K562 (cell line): ENCODE measurements at regions not wholly inside any gene's neighbourhood (a gene's known extent, or its start where the extent isn't known, plus 50 kb on each side); places are given as distances from the start of the nearest gene placed in this dataset.

Experiments used
- ATAC-seq: fragments of 200-7000 bp; cut with Tn5 transposase; 3 replicates; pipeline ENCODE4 v1.9.1; 2020; ENCODE audit warnings: moderate library complexity
- BruUV-seq: library from RNA; stranded (reverse); fragments of 400-500 nt; replicated peaks from 2 replicates; lab custom pipeline; 2021; lab: Mats Ljungman, UMichigan
- CTCF ChIA-PET: fragments of 300-600 bp; formaldehyde crosslinking; extraction: SDS; loops from one replicate; lab custom pipeline; 2021; ENCODE audit warnings: low intra/inter-chr PET ratio; lab: Yijun Ruan, JAX
- POLR2A ChIA-PET: fragments of 300-600, 350-650 bp; sonication (Branson Sonifier 250); formaldehyde crosslinking; extraction: SDS; loops from one replicate; lab custom pipeline; 2021; ENCODE audit warnings: antibody characterized with exemption, inconsistent platforms; lab: Yijun Ruan, JAX
- DNase-seq, 4 experiments: peaks; one replicate each; pipeline versions ENCODE4 v3.0.0 to v3.0.0-alpha.2; 2011 to 2018; ENCODE audit warnings: low spot score in 3 of 4, mixed read lengths in 3 of 4; ENCODE audit errors: extremely low read depth in 1 of 4
- FAIRE-seq: peaks from 2 replicates; lab custom pipeline; 2011; peaks lifted over from hg19 to GRCh38; lab: Jason Lieb, UNC
- H2AFZ ChIP-seq: 2 replicates; pipeline ENCODE4 v1.6.0; 2011; ENCODE audit warnings: low read depth, low read length, control low read depth, inconsistent platforms
- H3K27ac ChIP-seq: fragments of 200-600 bp; 3 replicates; pipeline ENCODE4 v1.8.0; 2011; ENCODE audit warnings: low read depth, mild to moderate bottlenecking, control low read depth, inconsistent platforms, low read length, moderate library complexity, mixed read lengths; ENCODE audit errors: extremely low read depth
- H3K27me3 ChIP-seq, 2 experiments: fragments of 300-600 bp in 1 of 2; 2 replicates in 1 of 2; 3 replicates in 1 of 2; pipeline versions ENCODE4 v1.6.0 to v1.8.0; 2011; ENCODE audit warnings: inconsistent platforms in 2 of 2, low read length in 2 of 2, mild to moderate bottlenecking in 1 of 2, mixed read lengths in 1 of 2, moderate library complexity in 1 of 2; ENCODE audit not compliant: control insufficient read depth in 2 of 2, insufficient read depth in 2 of 2
- H3K36me3 ChIP-seq: fragments of 300-600 bp; 3 replicates; pipeline ENCODE4 v1.8.0; 2011; ENCODE audit warnings: mild to moderate bottlenecking, low read length, inconsistent platforms; ENCODE audit not compliant: control insufficient read depth, insufficient read depth
- H3K4me1 ChIP-seq, 2 experiments: fragments of 200-600 bp in 1 of 2; replicated peaks in 1 of 2; 2 replicates in 1 of 2; 3 replicates in 1 of 2; pipeline versions ENCODE4 v1.5.1 to v1.8.0; 2011; ENCODE audit warnings: inconsistent platforms in 2 of 2, low read length in 2 of 2, mild to moderate bottlenecking in 1 of 2, mixed read lengths in 1 of 2, moderate library complexity in 1 of 2; ENCODE audit not compliant: control insufficient read depth in 2 of 2, insufficient read depth in 2 of 2
- H3K4me2 ChIP-seq: 2 replicates; pipeline ENCODE4 v1.6.1; 2011; ENCODE audit warnings: low read length, control low read depth, inconsistent platforms, mixed read lengths; ENCODE audit not compliant: insufficient read depth
- H3K4me3 ChIP-seq: fragments of 200-600 bp; sonication (generic), shearing (Covaris generic); 2 replicates; pipeline ENCODE4 v1.5.1; 2016; ENCODE audit warnings: control low read depth, inconsistent platforms
- H3K79me2 ChIP-seq: fragments of 200-600 bp; 3 replicates; pipeline ENCODE4 v1.8.0; 2011; ENCODE audit warnings: low read length, inconsistent platforms; ENCODE audit not compliant: control insufficient read depth, insufficient read depth
- H3K9ac ChIP-seq, 2 experiments: 2 replicates each; pipeline versions ENCODE4 v1.6.0 to v1.6.1; 2011; ENCODE audit warnings: low read depth in 2 of 2, low read length in 2 of 2, control low read depth in 1 of 2, inconsistent platforms in 1 of 2, mild to moderate bottlenecking in 1 of 2, mixed read lengths in 1 of 2; ENCODE audit not compliant: insufficient read depth in 1 of 2
- H3K9me1 ChIP-seq: one replicate; pipeline ENCODE4 v1.6.0; 2011; ENCODE audit warnings: inconsistent platforms, mild to moderate bottlenecking, low read length, moderate library complexity; ENCODE audit not compliant: control insufficient read depth, insufficient read depth
- H3K9me3 ChIP-seq: replicated peaks from 2 replicates; pipeline ENCODE4 v1.5.1; 2011; ENCODE audit warnings: low read depth, low read length, inconsistent platforms; ENCODE audit not compliant: control insufficient read depth, insufficient read depth
- H4K20me1 ChIP-seq: replicated peaks from 2 replicates; pipeline ENCODE4 v1.6.1; 2011; ENCODE audit warnings: low read length, inconsistent platforms, mixed read lengths; ENCODE audit not compliant: control insufficient read depth, insufficient read depth
- KDM5B ChIP-seq: fragments of 200-600 bp; sonication (generic); IDR thresholded peaks from 2 replicates; pipeline ENCODE4 v1.6.1; 2012; ENCODE audit warnings: low read depth, mild to moderate bottlenecking, moderate library complexity, low read length, control low read depth, inconsistent platforms; ENCODE audit not compliant: insufficient replicate concordance
- LEF1 ChIP-seq: fragments of 450-650 bp; IDR thresholded peaks from 2 replicates; pipeline ENCODE4 v1.6.1; 2016; ENCODE audit warnings: mild to moderate bottlenecking
- MCM3 ChIP-seq: fragments of 450-650 bp; IDR thresholded peaks from 2 replicates; pipeline ENCODE4 v1.6.1; 2016
- PTBP1 ChIP-seq: fragments of 200-400 bp; formaldehyde crosslinking; IDR thresholded peaks from 2 replicates; pipeline ENCODE4 v1.6.1; 2017; ENCODE audit warnings: low read depth, low read length
- ZFP91 ChIP-seq: sonication (generic); formaldehyde crosslinking; IDR thresholded peaks from 2 replicates; pipeline ENCODE4 v1.8.0; 2022; ENCODE audit warnings: mild to moderate bottlenecking, missing genetic modification reagents
- ZNF133 ChIP-seq: fragments of 250-450 bp; sonication (Bioruptor Pico); IDR thresholded peaks from 2 replicates; pipeline ENCODE4 v1.4.0; 2020; ENCODE audit warnings: mild to moderate bottlenecking
- ZNF146 ChIP-seq: IDR thresholded peaks from one replicate; pipeline ENCODE4 v1.6.1; 2018; ENCODE audit warnings: missing compliant biosample characterization; ENCODE audit not compliant: unreplicated experiment
- ZNF551 ChIP-seq: fragments of 250-450 bp; sonication (Bioruptor Pico); IDR thresholded peaks from 2 replicates; pipeline ENCODE4 v1.5.0; 2021; ENCODE audit warnings: mild to moderate bottlenecking, moderate library complexity
- WGBS: fragments of 100-300 bp; shearing (Covaris generic); methylation state at CpG from one replicate; pipeline ENCODE4 v1.1.6; 2016; ENCODE audit warnings: low coverage, mixed read lengths; ENCODE audit not compliant: insufficient coverage; ENCODE audit errors: missing lambda C conversion rate; 5-methylcytosine and 5-hydroxymethylcytosine counted together
- in situ Hi-C: fragments of 300-500 bp; cut with MboI; formaldehyde crosslinking; loops from 4 replicates; pipeline ENCODE4 v1.15.0; 2018; ENCODE audit warnings: inconsistent platforms, mixed read lengths
- intact Hi-C: fragments of 100-400 bp; cut with micrococcal nuclease; formaldehyde crosslinking; loops from 2 replicates; pipeline ENCODE4 v1.14.2; 2022
- TF ChIP-seq, protein P1 (sequence below): fragments of 250-450 bp; sonication (Bioruptor Pico); IDR thresholded peaks from 2 replicates; pipeline ENCODE4 v1.5.0; 2021; ENCODE audit warnings: mild to moderate bottlenecking, moderate library complexity
- TF ChIP-seq, protein P2 (sequence below): fragments of 450-650 bp; formaldehyde crosslinking; IDR thresholded peaks from 2 replicates; pipeline ENCODE4 v1.4.0; 2020; ENCODE audit warnings: mild to moderate bottlenecking, mixed read lengths

DNA sequence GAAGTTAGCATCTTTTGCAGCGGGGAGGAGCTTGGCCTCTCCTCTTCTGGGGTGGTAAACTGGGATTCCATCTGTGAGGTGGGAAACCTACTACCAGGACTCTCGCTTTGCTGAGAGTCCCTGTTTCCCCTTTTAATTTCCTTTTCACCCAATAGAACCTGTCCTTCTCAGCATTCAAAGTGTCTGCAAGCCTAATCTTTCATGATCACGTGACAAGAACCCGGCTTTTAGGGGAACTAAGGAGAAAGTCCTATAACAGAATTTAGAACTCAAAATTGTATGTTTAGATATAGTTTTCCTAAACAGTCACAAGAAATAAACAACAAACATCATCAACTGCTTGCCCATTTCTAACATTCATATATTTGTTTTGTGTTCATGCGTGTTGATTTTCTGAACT is 103.6 kb upstream of the CDH19 start:
- 7% methylated on average over 4 of the region's 5 CpGs for WGBS
- H3K9me3 ChIP-seq = no peaks in the 10 kb centered on the region

GRCh38 chr18:66695281-66695680 is 91.4 kb upstream of the CDH19 start:
- in situ Hi-C loops = no loop called here
- no peaks in the 10 kb centered on the region for H3K4me1 ChIP-seq
- no peak overlapping the region for H3K4me3 ChIP-seq
- DNase-seq (no peak), FAIRE-seq (no peak), ATAC-seq (no peak)
- H3K79me2 ChIP-seq = no peaks in the 10 kb centered on the region
- H3K27me3 ChIP-seq = no peaks in the 10 kb centered on the region
- no peaks in the 10 kb centered on the region for H4K20me1 ChIP-seq
- H3K9me1 ChIP-seq = no peaks in the 10 kb centered on the region
- no peaks in the 10 kb centered on the region for H3K9me3 ChIP-seq
- no peaks in the 10 kb centered on the region for H3K36me3 ChIP-seq
- intact Hi-C loops = no loop called here
- POLR2A ChIA-PET = no interaction called here
- CTCF ChIA-PET = no interaction called here
- BruUV-seq = no TSS peak
- no peak overlapping the region for H2AFZ ChIP-seq
- H3K27ac ChIP-seq = no peak overlapping the region
- H3K4me2 ChIP-seq = no peak overlapping the region
- no peak overlapping the region for H3K9ac ChIP-seq
- TF ChIP-seq MCM3 (no peak), ZNF551 (CRISPR knock-in tag) (no peak), ZNF133 (no peak), LEF1 (no peak), KDM5B (no peak), ZFP91 (CRISPR knock-in tag) (no peak)
- TF ChIP-seq, protein P1, sequence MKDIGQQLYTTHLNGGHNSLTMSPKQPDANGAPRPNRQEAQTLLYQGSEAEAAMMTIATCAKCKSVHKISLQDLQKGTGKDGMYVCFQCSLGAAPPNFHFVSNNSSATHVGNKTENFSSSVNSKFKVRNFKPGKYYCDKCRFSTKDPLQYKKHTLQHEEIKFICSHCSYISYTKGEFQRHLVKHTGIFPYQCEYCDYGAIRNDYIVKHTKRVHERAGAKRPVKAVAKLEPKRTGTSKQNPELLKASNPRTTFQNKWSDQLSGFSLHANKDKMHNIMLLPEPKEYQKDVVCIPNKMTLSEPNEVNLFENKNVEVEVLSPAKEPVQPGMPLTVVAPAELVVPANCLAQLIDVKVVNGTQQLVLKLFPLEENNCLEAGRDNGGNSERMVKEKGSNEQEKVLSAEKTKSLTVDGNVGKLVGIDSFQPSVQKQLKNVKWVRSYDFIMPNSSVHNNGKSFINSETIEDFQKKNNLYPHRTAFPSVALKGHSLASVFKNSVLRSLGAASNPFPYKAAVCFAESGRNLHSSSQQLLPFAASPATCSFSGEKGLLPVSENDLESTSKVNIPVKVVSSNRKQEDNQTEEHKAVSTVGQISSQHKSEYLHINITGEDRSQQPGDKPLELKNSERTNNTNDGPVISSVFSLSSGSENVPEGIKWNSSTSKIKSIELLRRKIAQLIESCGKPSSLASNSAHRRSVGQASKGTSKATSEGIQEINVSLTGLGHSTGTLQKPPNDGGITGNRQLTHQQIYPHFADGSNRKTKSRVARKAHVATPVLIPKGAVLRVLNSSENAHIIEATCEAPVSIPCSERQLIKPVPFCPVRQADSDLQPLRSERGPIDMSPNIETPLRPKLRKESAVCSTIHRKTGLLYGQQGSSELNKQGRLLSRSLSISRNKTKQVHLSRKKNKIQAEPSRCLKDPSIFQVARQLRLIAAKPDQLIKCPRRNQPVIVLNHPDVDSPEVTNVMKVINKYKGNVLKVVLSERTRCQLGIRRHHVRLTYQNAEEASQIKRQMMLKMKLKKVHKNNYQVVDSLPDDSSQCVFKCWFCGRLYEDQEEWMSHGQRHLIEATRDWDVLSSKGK (CRISPR knock-in tag) = no peak

More for the DNA sequence above, 103.6 kb upstream of the CDH19 start:
- Histone ChIP-seq H4K20me1 (no peaks in the 10 kb centered on the region), H3K4me3 (no peak overlapping the region), H3K27ac (no peak overlapping the region), H3K4me1 (no peaks in the 10 kb centered on the region), H3K4me2 (no peak overlapping the region), H3K9me1 (no peaks in the 10 kb centered on the region), H3K79me2 (no peaks in the 10 kb centered on the region), H3K9ac (no peak overlapping the region), H3K36me3 (no peaks in the 10 kb centered on the region), H2AFZ (no peak overlapping the region), H3K27me3 (no peaks in the 10 kb centered on the region)
- ATAC-seq (no peak), DNase-seq (no peak), FAIRE-seq (no peak)
- TF ChIP-seq ZNF146 (CRISPR knock-in tag) = no peak
- no peak for TF ChIP-seq PTBP1
- TF ChIP-seq, protein P2, sequence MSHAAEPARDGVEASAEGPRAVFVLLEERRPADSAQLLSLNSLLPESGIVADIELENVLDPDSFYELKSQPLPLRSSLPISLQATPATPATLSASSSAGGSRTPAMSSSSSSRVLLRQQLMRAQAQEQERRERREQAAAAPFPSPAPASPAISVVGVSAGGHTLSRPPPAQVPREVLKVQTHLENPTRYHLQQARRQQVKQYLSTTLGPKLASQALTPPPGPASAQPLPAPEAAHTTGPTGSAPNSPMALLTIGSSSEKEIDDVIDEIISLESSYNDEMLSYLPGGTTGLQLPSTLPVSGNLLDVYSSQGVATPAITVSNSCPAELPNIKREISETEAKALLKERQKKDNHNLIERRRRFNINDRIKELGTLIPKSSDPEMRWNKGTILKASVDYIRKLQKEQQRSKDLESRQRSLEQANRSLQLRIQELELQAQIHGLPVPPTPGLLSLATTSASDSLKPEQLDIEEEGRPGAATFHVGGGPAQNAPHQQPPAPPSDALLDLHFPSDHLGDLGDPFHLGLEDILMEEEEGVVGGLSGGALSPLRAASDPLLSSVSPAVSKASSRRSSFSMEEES = peak; percentile 73
- no TSS peak for BruUV-seq
- intact Hi-C loops (no loop called here), in situ Hi-C loops (no loop called here)
- ChIA-PET CTCF (no interaction called here), POLR2A (no interaction called here)
